NCI-H2081 treated with DMSO at 0.1 percent for 48 hours (cell line): ENCODE measurements at regions not wholly inside any gene's neighbourhood (a gene's known extent, or its start where the extent isn't known, plus 50 kb on each side); places are given as distances from the start of the nearest gene placed in this dataset.

Experiments
- DNase-seq: peaks from one replicate; lab custom pipeline; 2025; lab: John Stamatoyannopoulos, UW

GRCh38 chr1:106568201-106568974, 488.1 kb upstream of the PRMT6 start:
- no peak for DNase-seq

- DNase-seq = no peak
Observed at GRCh38 chr1:106571109-106571508, 485.4 kb upstream of the PRMT6 start.

DNA sequence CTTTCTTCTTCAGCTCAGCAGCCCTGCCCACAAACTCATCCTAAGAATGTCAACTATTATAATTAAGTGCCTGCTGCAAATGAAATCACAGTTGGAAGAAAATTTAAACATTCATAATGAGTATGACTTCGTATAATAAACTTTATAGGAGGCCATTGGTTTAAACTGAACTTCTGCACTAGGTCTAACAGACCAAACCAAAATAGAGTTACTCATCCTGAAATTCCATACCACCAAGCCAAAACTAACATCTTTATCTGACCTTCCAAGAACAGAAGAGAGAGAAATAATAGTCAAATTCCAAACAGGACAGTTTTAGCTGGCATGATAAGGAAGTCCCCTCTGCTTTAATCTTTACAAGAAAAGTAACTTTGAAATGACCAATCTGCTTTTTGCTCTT, 472.4 kb upstream of the PRMT6 start:
- no peak for DNase-seq

DNA sequence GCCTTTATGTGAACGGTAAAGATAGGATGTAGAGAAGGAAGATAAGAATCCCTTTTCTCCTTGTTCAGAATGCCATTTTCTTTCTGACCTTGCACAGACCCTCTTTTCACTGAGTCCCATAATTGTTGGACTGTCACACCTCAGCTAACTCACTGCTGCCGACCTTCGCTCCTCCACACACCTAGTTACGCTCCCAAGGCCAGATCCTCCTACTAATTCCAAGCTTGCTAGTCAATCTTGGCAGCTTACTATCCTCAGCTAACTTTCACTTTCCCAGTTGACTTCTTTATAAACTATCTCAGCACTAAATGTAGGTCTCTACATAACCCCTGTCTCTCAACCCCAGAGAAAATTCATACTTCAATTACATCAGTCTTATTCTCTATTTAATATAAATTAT, 471.8 kb upstream of the PRMT6 start:
- no peak for DNase-seq

DNA sequence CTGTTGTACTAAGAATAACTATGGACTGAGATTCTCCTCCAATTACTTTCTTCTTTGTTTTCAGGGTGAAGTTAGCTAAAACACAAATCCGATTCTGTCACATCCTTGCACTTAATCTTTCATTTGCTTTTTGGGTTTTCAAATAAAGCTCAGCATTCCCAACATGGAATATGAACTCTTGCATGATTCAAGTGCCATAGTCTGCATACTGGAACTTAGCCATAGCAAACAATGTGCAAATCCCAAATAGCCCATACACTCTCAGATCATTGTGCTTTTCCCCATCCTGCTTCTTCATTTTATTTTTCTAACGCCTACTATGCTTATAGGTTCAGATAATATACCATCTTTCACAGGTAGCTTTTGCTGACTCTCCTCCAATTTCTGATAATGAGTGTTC, 455.8 kb upstream of the PRMT6 start:
- DNase-seq = no peak

DNA sequence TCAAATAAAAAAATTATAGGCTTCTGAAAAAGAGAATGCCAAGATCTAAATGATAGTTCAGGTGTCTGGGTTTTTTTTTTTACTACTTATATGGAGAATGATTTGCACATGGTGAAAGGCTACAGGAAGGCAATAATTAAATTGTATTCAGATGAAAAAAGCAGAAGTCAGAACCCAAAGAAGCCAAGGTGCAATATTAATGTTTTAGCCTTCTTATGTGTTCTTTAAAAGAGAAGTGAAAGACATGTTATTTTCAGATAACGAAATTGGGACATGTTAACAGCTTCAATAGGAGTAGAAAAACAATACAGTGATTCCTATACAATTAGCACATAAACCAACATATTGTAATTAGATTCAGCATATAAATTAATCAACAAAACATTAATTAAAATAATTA, 452.9 kb upstream of the PRMT6 start:
- DNase-seq = no peak

DNA sequence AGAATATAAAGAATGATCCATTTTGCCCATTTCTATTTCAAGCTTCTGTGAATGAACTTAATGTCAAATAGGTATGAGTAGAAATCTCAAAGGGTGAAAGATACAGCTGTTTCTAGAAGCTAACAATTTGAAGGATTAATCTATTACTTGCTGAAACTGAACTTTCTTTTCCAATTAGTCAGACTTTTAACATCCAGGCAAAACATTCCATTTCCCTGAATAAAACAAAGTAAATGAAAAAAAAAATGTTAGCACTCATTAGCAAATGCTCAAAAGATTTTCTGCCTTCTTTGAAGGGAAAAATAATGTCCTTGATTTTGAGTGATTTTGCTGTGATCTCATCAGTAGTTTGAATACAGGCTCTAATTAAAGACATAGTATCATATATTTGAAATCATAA, 447.6 kb upstream of the PRMT6 start:
- no peak for DNase-seq

DNA sequence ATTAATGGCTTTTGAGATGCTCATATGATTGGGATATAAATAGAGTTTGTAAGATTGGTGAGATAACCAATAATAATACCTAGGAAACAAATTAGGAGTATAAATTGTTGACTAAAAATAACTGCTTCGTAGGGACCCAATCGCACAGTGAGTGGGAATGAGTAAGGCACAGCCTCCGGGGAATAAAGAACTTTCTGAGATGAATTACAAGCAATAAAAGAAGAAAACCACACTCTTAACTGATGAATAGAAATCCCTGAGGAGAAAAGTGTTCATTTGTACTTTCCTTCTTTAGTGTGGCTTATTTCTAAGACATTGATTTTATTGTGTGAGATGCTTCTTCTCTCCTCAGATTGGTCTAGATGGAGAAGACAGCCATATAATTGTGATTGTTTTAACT, 443.4 kb upstream of the PRMT6 start:
- no peak for DNase-seq

DNA sequence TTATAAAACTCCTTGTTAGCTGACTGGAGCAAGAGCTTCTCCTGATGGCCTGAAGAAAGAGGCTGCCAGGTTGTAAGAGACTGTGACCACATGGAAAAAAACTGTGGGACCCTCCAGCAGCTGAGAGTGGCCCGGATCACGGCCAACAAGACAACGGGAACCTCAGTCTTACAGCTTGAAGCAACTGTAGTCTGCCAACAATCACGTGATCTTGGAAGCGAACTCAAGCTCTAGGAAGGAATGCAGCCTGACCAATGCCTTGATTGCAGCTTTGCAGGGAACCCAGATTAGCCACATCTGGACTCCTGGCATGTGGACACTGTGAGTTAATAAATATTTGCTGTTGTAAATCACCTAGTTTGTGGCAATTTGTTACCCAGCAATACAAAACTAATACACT, 442.6 kb upstream of the PRMT6 start:
- no peak for DNase-seq

DNA sequence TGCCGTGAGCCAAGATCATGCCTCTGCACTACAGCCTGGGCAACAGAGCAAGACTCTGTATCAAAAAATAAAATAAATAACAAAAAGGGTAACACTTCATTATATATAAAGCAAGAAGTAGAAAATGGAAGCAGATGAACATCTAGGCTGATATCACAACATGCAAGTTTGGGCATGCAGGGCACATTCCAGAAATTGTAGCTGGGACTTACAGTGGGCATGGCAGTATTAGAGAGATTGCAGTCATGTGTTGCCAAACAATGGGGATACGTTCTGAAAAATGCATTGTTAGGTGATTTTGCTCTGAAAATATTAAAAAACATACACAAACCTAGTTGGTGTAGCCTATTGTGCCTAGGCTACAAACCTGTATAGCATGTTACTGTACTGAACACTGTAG, 441.0 kb upstream of the PRMT6 start:
- no peak for DNase-seq

DNA sequence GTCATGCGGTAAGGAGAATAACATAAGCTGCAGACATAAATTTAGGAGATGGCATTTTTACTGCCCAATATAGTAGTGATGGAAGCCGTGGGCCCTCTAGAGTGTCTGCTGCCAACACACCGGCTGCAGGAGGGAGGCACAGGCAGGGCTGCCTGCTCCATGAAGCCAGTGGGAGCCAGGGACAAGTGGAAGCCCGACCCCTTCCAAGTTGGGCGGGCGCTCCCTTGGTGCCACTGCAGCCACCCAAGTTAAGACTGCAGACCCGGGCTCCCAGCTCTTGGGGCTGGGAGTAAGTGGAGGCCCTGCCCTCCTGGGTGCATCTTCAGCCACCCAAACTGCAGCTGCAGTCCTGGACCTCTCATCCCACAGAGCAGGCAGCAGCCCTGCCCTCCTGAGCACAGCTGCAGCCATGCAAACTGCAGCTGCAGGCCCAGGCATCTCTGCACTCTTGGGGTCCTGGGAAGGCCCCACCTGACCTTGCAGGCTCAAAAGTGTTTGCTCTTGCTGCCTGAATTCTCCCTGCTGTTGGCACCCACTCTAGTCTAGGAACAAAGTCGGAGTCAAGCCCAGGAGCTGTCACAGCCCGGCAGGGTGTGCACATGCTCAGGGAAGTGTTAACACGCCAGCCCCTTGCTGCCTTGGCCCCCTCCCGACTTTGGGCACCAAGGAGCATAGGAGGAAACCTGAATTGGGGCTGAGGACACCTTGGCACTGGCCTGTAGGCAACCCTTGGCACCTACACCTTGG, 437.2 kb upstream of the PRMT6 start:
- no peak for DNase-seq

GRCh38 chr1:106619827-106620134, 436.7 kb upstream of the PRMT6 start:
- DNase-seq = no peak

DNA sequence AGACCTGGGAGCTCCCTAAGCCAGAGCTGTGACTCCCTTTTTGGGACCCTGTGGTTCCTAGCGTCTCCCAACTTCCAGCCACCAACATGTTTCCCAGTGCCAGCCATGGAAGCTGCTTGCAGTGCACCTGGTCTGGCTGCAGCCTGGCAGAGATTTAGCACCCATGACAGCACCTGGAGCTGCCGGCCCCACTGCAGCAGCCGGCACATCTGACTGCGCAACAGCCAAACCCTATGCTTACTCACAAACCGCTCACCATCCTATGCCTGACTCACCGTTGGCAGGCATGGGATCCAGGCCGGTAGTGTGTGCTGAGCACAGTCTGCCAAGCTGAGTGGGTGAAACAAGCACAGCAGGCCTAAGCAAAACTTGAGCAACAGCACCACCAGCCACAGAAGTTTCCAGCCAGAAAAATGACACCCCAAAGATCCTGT, 435.9 kb upstream of the PRMT6 start:
- no peak for DNase-seq

GRCh38 chr1:106621853-106622252, 434.6 kb upstream of the PRMT6 start:
- DNase-seq = peak; percentile 19

DNA sequence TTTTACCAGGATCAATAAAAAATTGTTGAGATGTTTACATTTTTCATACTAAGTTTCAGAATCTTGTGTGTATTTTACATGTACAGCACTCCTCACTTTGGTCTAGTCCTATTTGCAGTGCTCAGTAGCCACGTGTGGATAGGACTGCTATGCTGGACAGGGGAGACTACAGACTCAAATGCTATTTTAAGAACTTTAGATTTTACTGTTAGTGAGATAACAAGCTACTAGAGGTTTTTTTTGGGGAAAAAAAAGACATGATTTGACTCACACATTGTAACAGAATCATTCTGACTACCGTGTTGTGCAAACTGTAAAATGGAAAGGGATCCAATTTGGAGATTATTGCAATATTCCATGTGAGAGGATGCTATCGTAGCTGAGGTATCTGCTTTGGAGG, 418.9 kb upstream of the PRMT6 start:
- no peak for DNase-seq

GRCh38 chr1:106646261-106646784, 410.2 kb upstream of the PRMT6 start:
- DNase-seq = no peak

GRCh38 chr1:106646816-106647215, 409.7 kb upstream of the PRMT6 start:
- DNase-seq = no peak

DNA sequence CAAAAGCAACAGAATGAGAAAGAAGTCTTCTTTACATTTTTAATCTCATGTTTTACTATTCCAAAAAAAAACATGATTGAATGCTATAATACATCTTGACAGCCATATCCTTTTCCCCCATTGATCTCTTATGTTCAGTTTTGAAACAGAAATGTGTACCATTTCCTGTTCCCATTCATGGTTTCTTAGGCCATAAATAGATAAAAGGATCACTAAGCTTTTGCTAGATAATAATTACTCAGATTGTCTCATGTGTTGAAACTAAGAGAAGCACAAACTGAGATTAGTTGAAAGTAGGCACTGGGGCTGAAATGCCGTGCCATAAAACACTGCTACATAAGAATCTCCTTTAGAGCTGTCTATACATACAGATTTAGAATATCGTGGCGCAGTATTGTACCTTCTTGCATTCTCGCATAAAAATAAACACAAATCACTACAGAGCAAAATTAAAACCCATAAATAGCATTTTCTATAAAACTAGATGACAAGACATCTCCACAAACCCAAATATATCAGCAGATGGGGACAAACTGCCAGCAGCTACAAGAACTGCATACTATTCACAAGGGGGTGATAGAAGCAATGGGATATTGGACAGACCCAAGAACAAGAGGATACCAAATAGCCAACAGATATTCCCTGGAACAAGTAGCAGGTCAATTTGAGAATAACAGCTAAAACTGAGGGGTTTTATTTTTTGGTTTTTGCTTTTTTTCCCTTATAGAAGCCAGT, 405.3 kb upstream of the PRMT6 start:
- DNase-seq = no peak

GRCh38 chr1:106659490-106660244, 396.8 kb upstream of the PRMT6 start:
- DNase-seq = no peak

- no peak for DNase-seq
Observed at GRCh38 chr1:106675558-106675957, 380.9 kb upstream of the PRMT6 start.

- no peak for DNase-seq
Observed at GRCh38 chr1:106676021-106676420, 380.5 kb upstream of the PRMT6 start.

GRCh38 chr1:106677181-106677580, 379.3 kb upstream of the PRMT6 start:
- DNase-seq = no peak
